Breast epithelium (tissue), 3 donors: ENCODE measurements at regions not wholly inside any gene's neighbourhood (a gene's known extent, or its start where the extent isn't known, plus 50 kb on each side); places are given as distances from the start of the nearest gene placed in this dataset.

Source experiments
- POLR2A ChIP-seq: fragments of 450-650 bp; IDR thresholded peaks from one replicate; pipeline ENCODE4 v1.6.1; 2016; ENCODE audit warnings: antibody characterized with exemption, mild to moderate bottlenecking, moderate library complexity
- POLR2AphosphoS5 ChIP-seq, 3 donors: sonication (generic); formaldehyde crosslinking; IDR thresholded peaks; one replicate each; pipeline ENCODE4 v1.6.1; 2017; ENCODE audit warnings: antibody characterized with exemption in 3 of 3
- TF ChIP-seq, protein P1 (sequence below), 3 donors: fragments of 450-650 bp; IDR thresholded peaks; one replicate each; pipeline ENCODE4 v1.5.1; 2016 to 2017; ENCODE audit warnings: antibody characterized with exemption in 3 of 3, mild to moderate bottlenecking in 3 of 3, moderate library complexity in 3 of 3

- TF ChIP-seq, protein P1, sequence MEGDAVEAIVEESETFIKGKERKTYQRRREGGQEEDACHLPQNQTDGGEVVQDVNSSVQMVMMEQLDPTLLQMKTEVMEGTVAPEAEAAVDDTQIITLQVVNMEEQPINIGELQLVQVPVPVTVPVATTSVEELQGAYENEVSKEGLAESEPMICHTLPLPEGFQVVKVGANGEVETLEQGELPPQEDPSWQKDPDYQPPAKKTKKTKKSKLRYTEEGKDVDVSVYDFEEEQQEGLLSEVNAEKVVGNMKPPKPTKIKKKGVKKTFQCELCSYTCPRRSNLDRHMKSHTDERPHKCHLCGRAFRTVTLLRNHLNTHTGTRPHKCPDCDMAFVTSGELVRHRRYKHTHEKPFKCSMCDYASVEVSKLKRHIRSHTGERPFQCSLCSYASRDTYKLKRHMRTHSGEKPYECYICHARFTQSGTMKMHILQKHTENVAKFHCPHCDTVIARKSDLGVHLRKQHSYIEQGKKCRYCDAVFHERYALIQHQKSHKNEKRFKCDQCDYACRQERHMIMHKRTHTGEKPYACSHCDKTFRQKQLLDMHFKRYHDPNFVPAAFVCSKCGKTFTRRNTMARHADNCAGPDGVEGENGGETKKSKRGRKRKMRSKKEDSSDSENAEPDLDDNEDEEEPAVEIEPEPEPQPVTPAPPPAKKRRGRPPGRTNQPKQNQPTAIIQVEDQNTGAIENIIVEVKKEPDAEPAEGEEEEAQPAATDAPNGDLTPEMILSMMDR (IDR thresholded peaks at IDR 0.05): no peak
- no peak for TF ChIP-seq POLR2A
- TF ChIP-seq POLR2AphosphoS5 (IDR thresholded peaks at IDR 0.05): no peak
Measured at GRCh38 chr2:188207554-188207953, 84.1 kb upstream of the GULP1 start.
